MG63 (cell line): ENCODE measurements at regions not wholly inside any gene's neighbourhood (a gene's known extent, or its start where the extent isn't known, plus 50 kb on each side); places are given as distances from the start of the nearest gene placed in this dataset.
"Not testable (repeated sequence)": the region's sequence is repeated elsewhere in the genome, so short reads cannot be mapped to it uniquely, and the experiment has no call there.

Experiments
- DNase-seq: peaks from one replicate; pipeline ENCODE4 v3.0.0-alpha.2; 2020
- H3K27me3 ChIP-seq: fragments of 250-450 bp; sonication (Bioruptor Pico); 2 replicates; pipeline ENCODE4 v1.5.1; 2020; ENCODE audit warnings: mild to moderate bottlenecking, moderate library complexity
- H3K36me3 ChIP-seq: fragments of 250-450 bp; sonication (Bioruptor Pico); 2 replicates; pipeline ENCODE4 v1.5.1; 2020; ENCODE audit warnings: mild to moderate bottlenecking, moderate library complexity
- H3K4me3 ChIP-seq: fragments of 250-450 bp; sonication (Bioruptor Pico); 2 replicates; pipeline ENCODE4 v1.5.1; 2020; ENCODE audit warnings: mild to moderate bottlenecking, moderate library complexity
- H3K9me3 ChIP-seq: fragments of 250-450 bp; sonication (Bioruptor Pico); 2 replicates; pipeline ENCODE4 v1.5.1; 2020; ENCODE audit warnings: mild to moderate bottlenecking, moderate library complexity

DNA sequence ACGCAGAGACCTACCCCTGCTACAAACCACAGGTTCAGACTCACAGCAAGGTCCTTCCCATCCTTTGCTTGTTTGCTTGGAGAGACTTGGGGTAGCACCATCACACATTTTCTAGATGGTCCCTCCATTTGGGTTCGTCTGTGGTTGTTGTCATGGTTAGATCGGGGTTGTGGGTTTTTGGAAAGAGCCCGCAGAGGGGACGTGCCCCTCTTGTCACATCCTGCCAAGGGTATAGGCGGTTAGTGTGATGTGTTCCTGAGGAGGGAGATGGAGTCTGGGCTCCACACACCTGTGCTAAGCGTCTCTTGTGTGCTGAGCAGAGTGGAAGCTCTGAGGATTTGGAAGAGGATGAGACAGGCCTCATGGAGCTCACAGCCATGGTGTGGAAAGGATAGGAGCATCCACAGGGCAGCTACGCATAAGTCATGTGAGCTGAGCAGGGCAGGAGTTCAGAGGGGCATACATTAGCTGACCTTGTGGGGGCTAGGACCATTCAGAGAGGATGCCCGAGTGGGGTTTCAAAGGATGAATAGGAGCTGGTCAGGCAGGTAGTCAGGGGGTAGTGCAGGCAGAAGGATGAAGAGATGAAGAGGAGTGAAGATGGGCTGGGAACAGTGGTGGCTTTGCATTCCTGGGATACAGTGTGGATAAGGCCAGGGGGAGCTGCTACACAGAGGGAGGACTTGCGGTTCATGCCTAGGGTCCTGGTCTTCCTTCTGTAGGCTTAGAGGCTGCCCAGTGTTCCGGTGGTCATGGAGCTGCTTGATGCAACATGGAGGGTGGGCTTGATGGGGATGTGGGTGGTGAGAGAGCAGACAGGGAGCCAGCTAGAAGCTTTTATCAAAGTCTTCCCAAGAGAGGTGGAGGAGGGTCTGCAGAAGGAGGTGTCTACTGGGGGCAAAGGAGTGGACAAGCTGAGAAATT lies 62.9 kb downstream of the ACKR3 start:
- no peak overlapping the region for H3K4me3 ChIP-seq
- H3K36me3 ChIP-seq, result no peaks in the 10 kb centered on the region
- DNase-seq, result no peak
- H3K27me3 ChIP-seq, result no peaks in the 10 kb centered on the region
- H3K9me3 ChIP-seq, result no peaks in the 10 kb centered on the region

DNA sequence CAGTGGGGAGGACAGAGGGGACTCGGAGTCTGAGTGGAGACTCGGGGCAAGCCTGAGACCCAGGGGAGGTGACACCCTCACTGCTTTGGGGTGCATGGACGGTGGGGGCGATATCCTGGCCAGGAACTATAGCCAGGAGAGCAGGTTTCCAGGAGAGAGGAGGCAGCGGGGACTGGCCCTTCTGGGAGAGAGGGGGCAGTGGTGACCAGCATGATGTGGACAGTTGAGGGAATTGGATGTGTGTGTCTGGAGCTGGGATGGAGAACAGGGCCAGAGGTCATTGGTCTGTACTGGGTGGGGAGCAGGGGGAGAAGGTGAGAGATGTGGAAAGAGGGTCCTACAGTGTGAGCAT lies 63.6 kb downstream of the ACKR3 start:
- Histone ChIP-seq H3K4me3 (no peak overlapping the region), H3K36me3 (no peaks in the 10 kb centered on the region), H3K27me3 (no peaks in the 10 kb centered on the region), H3K9me3 (no peaks in the 10 kb centered on the region)
- DNase-seq, result no peak

DNA sequence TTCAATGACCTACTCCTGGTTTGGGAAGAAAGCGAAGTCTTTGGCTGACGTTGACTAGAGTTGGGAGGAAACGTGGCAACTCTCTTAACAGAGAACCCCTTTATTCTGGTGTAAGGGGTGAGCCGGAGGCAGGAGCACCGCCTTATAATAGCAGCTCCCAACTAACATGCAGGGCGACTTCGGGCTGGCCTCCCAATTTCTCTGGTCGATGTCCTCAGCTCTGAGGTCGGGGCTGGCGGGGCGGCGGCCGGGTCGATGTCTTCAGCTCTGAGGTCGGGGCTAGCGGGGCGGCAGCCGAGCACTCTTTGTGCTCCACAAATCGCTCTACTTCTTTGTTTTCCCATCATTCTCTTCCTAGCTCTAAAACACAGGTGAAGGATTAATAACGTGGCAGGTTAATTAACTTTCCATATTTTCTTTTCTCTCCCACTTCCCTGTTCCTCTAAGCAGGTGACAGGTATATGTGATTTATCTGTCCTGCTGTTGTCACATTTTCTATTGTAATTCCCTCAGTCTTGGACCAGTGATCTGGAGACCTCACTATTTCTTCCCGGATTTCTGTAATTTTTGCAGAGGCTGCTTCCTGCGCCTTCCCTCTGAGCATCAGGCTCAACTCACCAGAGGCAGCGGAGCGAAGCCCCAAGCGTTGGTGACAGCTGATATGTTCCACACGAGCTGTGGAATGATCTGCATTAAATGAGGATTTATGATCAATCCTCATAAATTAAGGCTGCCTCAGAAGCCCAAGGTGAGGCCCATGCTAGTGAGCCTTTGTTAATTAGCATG lies 64.3 kb downstream of the ACKR3 start:
- no peak for DNase-seq
- Histone ChIP-seq H3K9me3 (no peaks in the 10 kb centered on the region), H3K36me3 (no peaks in the 10 kb centered on the region), H3K27me3 (no peaks in the 10 kb centered on the region), H3K4me3 (no peak overlapping the region)

DNA sequence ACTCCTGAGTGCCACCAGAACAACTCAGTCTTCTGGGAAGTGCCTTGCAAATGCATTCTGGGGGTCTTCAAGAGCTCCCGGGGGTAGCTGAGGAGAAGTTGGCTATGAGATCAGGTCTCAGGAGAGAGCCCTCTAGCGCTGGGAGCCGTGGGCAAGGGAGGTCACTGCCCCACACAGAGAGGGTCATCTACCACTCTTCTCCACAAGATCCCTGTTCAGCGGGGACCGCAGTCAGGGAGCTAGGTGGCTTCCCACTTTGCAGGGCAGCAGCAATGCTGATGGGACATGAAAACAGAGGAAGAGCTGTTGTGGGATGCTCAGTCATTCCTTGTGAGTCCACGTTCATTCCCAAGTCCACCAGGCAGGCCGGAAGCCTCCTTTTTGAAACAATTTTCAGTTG lies 66.6 kb downstream of the ACKR3 start:
- DNase-seq, result no peak
- Histone ChIP-seq H3K27me3 (no peaks in the 10 kb centered on the region), H3K4me3 (no peak overlapping the region), H3K9me3 (no peaks in the 10 kb centered on the region), H3K36me3 (no peaks in the 10 kb centered on the region)

DNA sequence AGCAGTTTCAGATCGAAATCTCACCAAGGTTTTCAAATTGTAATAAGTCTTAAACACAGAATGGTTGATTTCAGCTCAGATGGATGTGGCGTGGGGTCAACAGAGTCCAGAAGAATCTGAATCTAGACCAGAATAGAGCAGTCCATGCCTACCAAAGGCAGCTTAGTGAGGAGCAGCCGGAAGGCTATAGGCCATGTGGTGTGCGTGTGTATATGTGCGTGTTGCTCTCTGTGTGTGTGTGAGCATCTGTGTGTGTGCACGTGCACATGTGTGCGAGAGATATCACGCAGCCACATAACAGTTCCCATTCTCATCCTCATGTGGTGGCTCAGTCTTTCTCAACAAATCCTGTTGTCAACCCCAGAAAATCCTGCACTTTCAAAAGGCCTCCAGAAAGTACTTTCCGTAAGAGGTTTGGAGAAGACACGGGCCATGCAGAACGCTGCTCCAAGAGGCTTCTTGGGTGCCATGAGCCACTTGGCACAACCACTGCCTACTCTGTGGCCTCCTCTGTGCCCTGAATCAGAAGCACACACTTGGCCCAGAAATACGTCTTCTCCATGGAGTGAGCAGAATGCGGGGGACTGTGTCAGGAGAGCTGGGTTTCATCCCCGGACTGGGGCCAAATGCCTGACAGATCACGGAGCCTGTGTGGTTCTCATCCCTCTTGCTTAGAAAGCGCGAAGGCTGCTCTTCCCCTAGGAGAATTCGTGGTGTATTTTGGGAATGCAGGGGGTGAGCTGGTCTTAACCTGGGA lies 67.3 kb downstream of the ACKR3 start:
- DNase-seq, result no peak
- Histone ChIP-seq H3K36me3 (no peaks in the 10 kb centered on the region), H3K4me3 (no peak overlapping the region), H3K27me3 (no peaks in the 10 kb centered on the region), H3K9me3 (no peaks in the 10 kb centered on the region)

DNA sequence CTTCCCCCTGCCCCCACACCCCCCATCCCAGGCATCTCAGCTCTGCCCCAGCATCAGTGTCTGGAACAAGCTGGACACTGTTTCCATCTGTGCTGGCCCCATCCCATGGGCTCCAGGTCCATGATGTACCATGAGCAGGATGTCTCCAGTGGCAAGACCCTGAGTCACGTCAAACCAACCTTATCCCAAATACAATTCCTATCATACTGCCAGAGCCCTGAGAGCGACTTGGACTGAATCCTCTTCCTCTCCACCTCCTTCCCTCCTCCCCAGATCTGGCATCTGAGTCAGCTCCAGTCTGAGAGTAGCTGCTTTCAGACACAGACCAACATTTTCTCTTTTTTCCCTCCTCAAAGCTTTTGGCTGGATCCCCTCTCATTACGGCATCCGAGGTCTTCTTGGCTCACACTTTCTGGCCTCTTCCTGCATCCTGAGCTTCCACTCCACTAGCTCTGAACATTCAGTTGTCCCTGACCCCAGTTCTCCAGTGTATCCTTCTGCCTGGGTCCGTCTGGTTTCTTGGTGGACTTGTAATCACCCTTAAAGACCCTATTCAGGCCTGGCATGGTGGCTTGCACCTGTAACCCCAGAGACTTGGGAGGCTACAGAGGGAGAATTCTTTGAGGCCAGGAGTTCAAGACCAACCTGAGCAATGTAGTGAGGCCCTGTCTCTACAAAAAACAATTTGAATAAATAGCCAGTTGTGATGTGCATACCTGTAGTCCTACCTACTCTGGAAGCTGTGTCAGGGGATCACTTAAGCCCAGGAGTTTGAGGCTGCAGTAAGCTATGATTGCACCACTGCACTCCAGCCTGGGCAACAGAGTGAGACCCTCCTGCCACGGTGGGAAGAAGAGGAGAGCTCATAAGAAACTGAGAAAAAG lies 68.3 kb downstream of the ACKR3 start:
- H3K27me3 ChIP-seq, result no peaks in the 10 kb centered on the region
- H3K9me3 ChIP-seq, result no peaks in the 10 kb centered on the region
- no peaks in the 10 kb centered on the region for H3K36me3 ChIP-seq
- no peak overlapping the region for H3K4me3 ChIP-seq
- peak; percentile 23 for DNase-seq

DNA sequence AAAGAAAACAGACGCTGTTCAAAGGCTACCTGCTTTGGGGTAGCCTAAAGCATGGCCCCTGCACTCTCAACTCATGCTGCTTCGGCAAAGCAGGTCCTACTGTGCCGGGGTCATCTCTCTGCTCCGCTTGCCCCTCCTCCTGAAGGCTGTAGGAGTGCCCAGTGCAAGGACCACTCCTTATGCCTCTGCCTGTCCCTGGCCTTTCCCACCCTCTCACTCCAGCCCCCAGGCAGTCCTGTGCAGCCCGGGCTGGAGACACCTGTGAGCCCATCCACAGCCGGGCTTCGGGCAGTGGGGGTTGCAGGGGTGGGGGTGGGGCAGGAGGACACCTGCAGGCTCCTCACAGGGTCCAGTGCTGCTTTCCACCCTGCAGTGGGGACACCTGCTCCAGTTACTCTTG lies 69.1 kb downstream of the ACKR3 start:
- DNase-seq, result no peak

DNA sequence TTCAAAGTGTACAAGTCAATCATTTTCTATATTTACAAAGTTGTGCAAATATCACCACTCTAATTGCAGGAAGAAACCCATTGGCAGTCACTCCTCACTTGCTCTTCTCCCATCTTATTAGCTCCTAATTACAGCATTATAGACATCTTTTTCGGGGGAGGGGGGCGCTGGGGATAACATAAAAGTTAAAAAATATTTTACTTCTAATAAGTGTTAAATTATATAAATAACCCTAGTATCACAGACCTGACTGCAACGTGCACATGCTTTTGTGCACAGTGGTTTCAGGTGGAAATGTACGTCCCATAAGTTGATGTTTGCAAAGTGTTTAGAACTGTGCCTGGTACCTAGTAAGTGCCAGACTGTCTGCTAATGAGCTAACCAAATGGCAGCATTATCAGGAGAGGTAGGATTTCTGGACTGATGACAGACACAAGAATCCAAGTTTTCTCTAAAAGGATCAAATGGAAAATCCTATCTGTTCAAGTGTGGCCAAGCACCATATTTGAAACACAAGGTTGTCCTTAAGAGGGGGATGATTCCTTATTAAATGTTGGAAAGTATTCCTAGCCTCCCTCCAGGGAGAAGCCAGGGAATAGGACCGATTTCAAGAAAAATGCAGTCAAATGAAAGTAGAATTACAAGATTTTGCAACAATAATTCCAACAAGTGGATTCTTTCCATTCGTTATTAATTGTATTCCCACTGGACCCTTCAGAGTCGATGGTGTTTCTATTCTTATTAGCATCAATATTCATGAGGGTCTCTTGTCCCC lies 70.0 kb downstream of the ACKR3 start:
- DNase-seq, result no peak
- no peaks in the 10 kb centered on the region for H3K36me3 ChIP-seq
- no peaks in the 10 kb centered on the region for H3K27me3 ChIP-seq
- H3K4me3 ChIP-seq, result no peak overlapping the region
- peaks cover 4% of the 10 kb centered on the region for H3K9me3 ChIP-seq

More for the DNA sequence above, 69.1 kb downstream of the ACKR3 start:
- Histone ChIP-seq H3K9me3 (peaks cover under 1% of the 10 kb centered on the region; the same call in 1 of the 2 replicates), H3K27me3 (no peaks in the 10 kb centered on the region), H3K36me3 (no peaks in the 10 kb centered on the region), H3K4me3 (no peak overlapping the region)

DNA sequence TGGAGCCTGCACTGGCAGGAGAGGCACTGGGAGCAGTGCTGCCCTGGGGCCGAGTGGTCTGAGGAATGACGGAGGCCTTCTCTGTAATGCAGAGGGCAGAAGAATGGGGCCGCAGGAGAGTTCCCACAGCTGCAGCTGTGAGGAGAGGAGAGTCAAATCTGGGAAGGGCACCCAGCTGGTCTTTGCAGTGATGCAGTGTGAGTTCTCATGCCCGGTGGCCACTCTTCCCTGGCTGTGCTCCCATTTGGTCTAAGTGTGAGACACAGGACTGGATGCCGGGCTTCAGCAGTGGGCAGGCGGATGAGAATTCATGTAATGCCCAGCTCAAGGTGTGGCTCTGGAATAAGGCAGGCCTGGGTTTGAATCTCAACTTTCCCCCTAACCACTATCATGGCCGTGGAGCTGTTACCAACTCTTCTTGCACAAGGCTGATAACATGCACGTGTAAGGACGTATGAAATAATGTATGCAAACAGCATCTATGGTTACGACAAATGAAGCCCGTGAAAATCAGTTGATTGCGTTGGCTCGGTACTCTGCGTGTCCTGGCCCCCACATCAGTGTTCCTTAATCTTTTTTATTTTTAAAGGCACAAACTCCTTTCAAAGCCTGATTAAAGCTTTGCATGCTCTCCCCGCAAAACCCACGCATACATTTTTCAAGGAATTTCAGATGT lies 71.6 kb downstream of the ACKR3 start:
- Histone ChIP-seq H3K9me3 (peaks cover 4% of the 10 kb centered on the region), H3K36me3 (no peaks in the 10 kb centered on the region), H3K4me3 (no peak overlapping the region), H3K27me3 (no peaks in the 10 kb centered on the region)
- DNase-seq, result no peak

DNA sequence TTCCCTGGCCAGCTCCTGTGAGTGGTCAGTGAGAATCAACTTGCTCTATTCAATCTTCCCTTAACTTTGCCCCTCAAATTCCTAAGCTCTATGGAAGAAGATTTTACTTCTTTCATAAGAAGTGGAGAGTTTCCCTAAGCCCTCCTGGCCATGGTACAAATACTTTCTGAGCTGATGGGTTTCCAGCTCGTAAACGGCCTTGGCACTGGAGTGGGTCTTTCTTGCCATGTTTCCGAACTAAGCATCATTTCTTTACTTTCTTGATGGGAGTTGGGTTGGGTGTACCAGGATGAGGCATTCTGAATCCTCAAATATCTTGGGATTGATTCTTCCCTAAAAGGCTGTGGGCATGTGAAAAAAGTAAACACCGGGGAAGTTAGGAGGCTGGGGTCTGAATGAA lies 72.5 kb downstream of the ACKR3 start:
- H3K4me3 ChIP-seq, result no peak overlapping the region
- H3K36me3 ChIP-seq, result no peaks in the 10 kb centered on the region
- no peaks in the 10 kb centered on the region for H3K27me3 ChIP-seq
- H3K9me3 ChIP-seq, result peaks cover 4% of the 10 kb centered on the region
- peak; percentile 79 for DNase-seq

DNA sequence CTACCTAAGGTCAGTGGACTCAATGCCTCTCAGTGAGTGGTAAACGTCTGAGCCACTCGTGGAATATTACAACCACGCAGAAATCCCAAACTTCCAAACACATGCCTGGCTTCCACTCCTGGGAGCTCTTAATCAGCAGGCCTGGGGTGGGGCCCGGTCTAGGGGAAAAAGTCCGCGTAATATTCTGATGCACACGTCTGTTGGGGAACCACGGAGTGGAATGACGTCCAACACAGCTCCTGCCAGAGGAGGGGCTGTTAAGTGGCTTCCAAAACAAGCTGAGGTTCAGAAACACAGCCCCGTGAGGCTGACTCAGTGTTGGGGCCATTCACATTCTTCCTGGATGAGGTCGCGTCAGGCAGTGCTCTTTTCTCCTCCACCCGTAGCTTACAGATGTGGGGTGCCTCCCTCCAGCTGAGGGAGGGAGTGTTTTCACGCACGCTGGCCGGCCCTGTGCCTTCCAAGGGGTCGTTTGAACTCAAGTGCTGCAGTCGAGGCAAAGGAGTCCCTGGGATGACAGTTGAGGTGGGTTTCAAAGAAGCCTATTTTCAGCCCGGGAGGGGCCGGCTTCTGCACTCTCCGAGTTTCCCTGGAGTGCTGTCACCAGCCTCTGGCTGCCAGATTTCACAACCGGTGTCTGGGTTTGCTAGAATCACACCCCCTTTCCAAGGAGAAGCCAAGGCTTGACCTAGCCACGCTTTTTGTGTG lies 73.1 kb downstream of the ACKR3 start:
- H3K36me3 ChIP-seq, result no peaks in the 10 kb centered on the region
- H3K9me3 ChIP-seq, result peaks cover 4% of the 10 kb centered on the region
- H3K4me3 ChIP-seq, result no peak overlapping the region
- no peaks in the 10 kb centered on the region for H3K27me3 ChIP-seq
- peak; percentile 98 for DNase-seq

DNA sequence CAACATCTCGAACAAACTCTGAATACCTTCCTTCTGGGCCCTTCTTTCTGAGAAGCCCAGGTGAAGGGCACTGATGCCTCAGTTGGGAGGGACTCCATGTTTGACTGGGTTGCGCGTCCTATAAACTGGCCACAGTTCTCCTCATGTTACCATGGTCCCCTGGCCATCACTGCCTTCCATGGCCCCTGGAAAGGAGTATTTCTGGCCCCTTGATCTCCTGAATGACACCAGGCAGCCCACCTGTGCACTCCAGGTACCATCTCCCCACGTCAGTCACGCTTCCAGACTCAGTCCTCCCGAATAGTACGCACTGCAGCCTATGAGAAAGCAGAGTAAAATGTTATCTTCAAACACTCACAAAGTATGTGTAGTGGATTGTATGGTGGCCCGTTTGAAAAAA lies 73.9 kb downstream of the ACKR3 start:
- H3K4me3 ChIP-seq, result no peak overlapping the region
- H3K36me3 ChIP-seq, result no peaks in the 10 kb centered on the region
- H3K9me3 ChIP-seq, result peaks cover 4% of the 10 kb centered on the region

DNA sequence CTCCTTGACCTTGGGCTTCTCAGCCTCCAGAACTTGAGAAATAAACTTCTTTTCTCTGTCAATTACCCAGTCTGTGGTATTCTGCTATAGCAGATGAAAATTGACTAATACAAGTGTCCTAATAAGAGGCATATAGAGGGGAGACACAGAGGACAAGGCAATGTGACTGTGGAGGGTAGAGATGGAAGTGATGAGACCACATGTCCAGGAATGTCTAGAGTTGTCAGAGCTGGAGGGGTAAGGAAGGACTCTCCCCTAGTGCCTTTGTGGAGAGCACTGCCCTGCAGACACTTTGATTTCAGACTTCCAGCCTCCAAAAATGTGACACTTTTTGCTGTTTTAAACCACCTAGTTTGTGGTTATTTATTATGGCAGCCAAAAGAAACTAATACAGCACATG lies 74.4 kb downstream of the ACKR3 start:
- H3K9me3 ChIP-seq, result peaks cover 4% of the 10 kb centered on the region
- no peaks in the 10 kb centered on the region for H3K27me3 ChIP-seq
- no peak for DNase-seq
- H3K4me3 ChIP-seq, result no peak overlapping the region
- no peaks in the 10 kb centered on the region for H3K36me3 ChIP-seq

More for the DNA sequence above, 73.9 kb downstream of the ACKR3 start:
- no peaks in the 10 kb centered on the region for H3K27me3 ChIP-seq
- DNase-seq, result no peak

DNA sequence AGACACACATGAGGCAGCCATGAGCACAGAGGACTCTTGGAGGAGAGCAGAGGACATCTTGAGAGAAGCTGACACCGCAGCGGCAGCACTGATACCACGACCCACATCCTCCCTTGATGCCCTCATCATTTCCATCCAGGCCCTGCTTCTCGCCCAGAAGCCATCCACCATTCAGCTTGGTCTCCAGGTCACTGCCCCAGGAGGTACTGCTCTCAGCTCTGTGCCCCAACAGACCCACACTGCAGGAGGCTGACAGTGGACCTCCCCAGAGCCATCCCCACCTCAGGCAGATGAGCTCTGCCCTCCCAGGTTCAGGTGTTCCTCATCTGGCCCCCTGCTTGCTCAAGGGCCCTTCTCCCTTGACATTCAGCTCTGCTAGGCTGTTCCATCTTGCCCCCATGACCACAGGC lies 74.9 kb downstream of the ACKR3 start:
- no peaks in the 10 kb centered on the region for H3K36me3 ChIP-seq
- peaks cover 4% of the 10 kb centered on the region for H3K9me3 ChIP-seq
- H3K4me3 ChIP-seq, result no peak overlapping the region
- no peaks in the 10 kb centered on the region for H3K27me3 ChIP-seq
- DNase-seq, result no peak

DNA sequence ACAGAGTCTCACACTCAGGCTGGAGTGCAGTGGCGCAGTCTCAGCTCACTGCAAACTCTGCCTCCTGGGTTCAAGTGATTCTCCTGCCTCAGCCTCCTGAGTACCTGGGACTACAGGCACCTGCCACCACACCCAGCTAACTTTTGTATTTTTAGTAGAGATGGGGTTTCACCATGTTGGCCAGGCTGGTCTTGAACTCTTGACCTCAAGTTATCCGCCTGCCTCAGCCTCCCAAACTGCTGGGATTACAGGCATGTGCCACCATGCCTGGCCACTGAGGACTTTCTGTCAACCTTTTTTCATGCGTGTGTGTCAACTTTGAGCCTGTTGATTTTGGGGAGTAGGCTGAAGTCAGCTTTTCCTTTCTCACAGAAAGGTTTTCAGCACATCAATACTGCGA lies 75.5 kb downstream of the ACKR3 start:
- not testable (repeated sequence) for H3K36me3 ChIP-seq, H3K27me3 ChIP-seq, H3K9me3 ChIP-seq, H3K4me3 ChIP-seq, DNase-seq
